ENCODE measurements at regions not wholly inside any gene's neighbourhood (a gene's known extent, or its start where the extent isn't known, plus 50 kb on each side); places are given as distances from the start of the nearest gene placed in this dataset.
A peak's percentile ranks its signal among the peaks of the same experiment; 100 is the strongest.
"Not testable (repeated sequence)": the region's sequence is repeated elsewhere in the genome, so short reads cannot be mapped to it uniquely, and the experiment has no call there.

- no peak for DNase-seq (ENCODE audit: low spot score)
Measured at GRCh38 chr14:35988550-35988949, 162.4 kb downstream of the BRMS1L start.

GRCh38 chr14:35987731-35988130 lies 161.6 kb downstream of the BRMS1L start:
- no peak for DNase-seq (ENCODE audit: low spot score)

- no peak for DNase-seq (ENCODE audit: low spot score)
Measured at GRCh38 chr14:35986219-35986573, 160.1 kb downstream of the BRMS1L start.

- DNase-seq (ENCODE audit: low spot score): no peak
Measured at GRCh38 chr14:35985474-35986218, 159.5 kb downstream of the BRMS1L start.

- DNase-seq (ENCODE audit: low spot score): no peak
Measured at GRCh38 chr14:35979531-35979930, 153.4 kb downstream of the BRMS1L start.

GRCh38 chr14:35978561-35978960 lies 152.4 kb downstream of the BRMS1L start:
- no peak for DNase-seq (ENCODE audit: low spot score)

- no peak for DNase-seq (ENCODE audit: low spot score)
Measured at GRCh38 chr14:35975814-35976213, 149.7 kb downstream of the BRMS1L start.

GRCh38 chr14:35973770-35974169 lies 147.6 kb downstream of the BRMS1L start:
- peak; percentile 37 for DNase-seq (ENCODE audit: low spot score)

GRCh38 chr14:35971965-35972630 lies 146.0 kb downstream of the BRMS1L start:
- DNase-seq (ENCODE audit: low spot score): no peak

GRCh38 chr14:35969310-35969709 lies 143.2 kb downstream of the BRMS1L start:
- DNase-seq (ENCODE audit: low spot score): no peak

- DNase-seq (ENCODE audit: low spot score): no peak
Measured at GRCh38 chr14:35965400-35965799, 139.3 kb downstream of the BRMS1L start.

GRCh38 chr14:35964697-35965286 lies 138.7 kb downstream of the BRMS1L start:
- DNase-seq (ENCODE audit: low spot score): no peak

- DNase-seq (ENCODE audit: low spot score): no peak
Measured at GRCh38 chr14:35963209-35963608, 137.1 kb downstream of the BRMS1L start.

GRCh38 chr14:35961697-35962274 lies 135.6 kb downstream of the BRMS1L start:
- DNase-seq (ENCODE audit: low spot score): no peak

GRCh38 chr14:35959835-35960234 lies 133.7 kb downstream of the BRMS1L start:
- no peak for DNase-seq (ENCODE audit: low spot score)

GRCh38 chr14:35958499-35958898 lies 132.4 kb downstream of the BRMS1L start:
- no peak for DNase-seq (ENCODE audit: low spot score)

GRCh38 chr14:35956376-35957085 lies 130.4 kb downstream of the BRMS1L start:
- DNase-seq (ENCODE audit: low spot score): no peak

- DNase-seq (ENCODE audit: low spot score): no peak
Measured at GRCh38 chr14:35952584-35952983, 126.4 kb downstream of the BRMS1L start.

GRCh38 chr14:35949920-35950513 lies 123.9 kb downstream of the BRMS1L start:
- peak; percentile 8 for DNase-seq (ENCODE audit: low spot score)

GRCh38 chr14:35947983-35948382 lies 121.8 kb downstream of the BRMS1L start:
- not testable (repeated sequence) for DNase-seq (ENCODE audit: low spot score)

GRCh38 chr14:35944847-35945246 lies 118.7 kb downstream of the BRMS1L start:
- DNase-seq (ENCODE audit: low spot score): peak; percentile 52

- no peak for DNase-seq (ENCODE audit: low spot score)
Measured at GRCh38 chr14:35940291-35940690, 114.2 kb downstream of the BRMS1L start.
